AG04450 (cell line): ENCODE measurements at regions not wholly inside any gene's neighbourhood (a gene's known extent, or its start where the extent isn't known, plus 50 kb on each side); places are given as distances from the start of the nearest gene placed in this dataset.

Experiments
- CTCF ChIA-PET: fragments of 300-600, 350-600 bp; formaldehyde crosslinking; extraction: SDS; loops from one replicate; lab custom pipeline; 2022; ENCODE audit warnings: antibody characterized with exemption, inconsistent platforms; lab: Charles Lee
- POLR2A ChIA-PET: fragments of 350-600 bp; formaldehyde crosslinking; extraction: SDS; loops from one replicate; lab custom pipeline; 2021; ENCODE audit warnings: antibody characterized with exemption, inconsistent platforms; lab: Yijun Ruan, JAX
- DNase-seq: peaks from one replicate; pipeline ENCODE4 v3.0.0-alpha.2; 2011; ENCODE audit warnings: low read depth, low spot score
- H3K27ac ChIP-seq: one replicate; pipeline ENCODE4 v1.5.1; 2012; ENCODE audit warnings: low read depth, low read length, control low read depth
- H3K27me3 ChIP-seq: one replicate; pipeline ENCODE4 v1.6.0; 2012; ENCODE audit warnings: low read length; ENCODE audit not compliant: control insufficient read depth, insufficient read depth
- H3K4me3 ChIP-seq: 2 replicates; pipeline ENCODE4 v1.5.1; 2011; ENCODE audit warnings: mild to moderate bottlenecking, low read depth, low read length, control low read depth
- H3K9me3 ChIP-seq: 2 replicates; pipeline ENCODE4 v1.5.1; 2012; ENCODE audit warnings: low read length; ENCODE audit not compliant: control insufficient read depth, insufficient read depth
- CTCF ChIP-seq: IDR thresholded peaks from 2 replicates; pipeline ENCODE4 v1.5.1; 2011; ENCODE audit warnings: low read depth, low read length, control low read depth, inconsistent platforms

GRCh38 chr4:111699165-111699564 is 446.1 kb upstream of the FAM241A start:
- no peak for TF ChIP-seq CTCF
- ChIA-PET CTCF (no interaction called here), POLR2A (no interaction called here)
- Histone ChIP-seq H3K27me3 (no peaks in the 10 kb centered on the region), H3K9me3 (no peaks in the 10 kb centered on the region), H3K27ac (no peak overlapping the region), H3K4me3 (no peak overlapping the region)
- no peak for DNase-seq

- CTCF ChIA-PET = no interaction called here
- DNase-seq = no peak
Measured at GRCh38 chr4:111701102-111701501, 444.2 kb upstream of the FAM241A start.

GRCh38 chr4:111707491-111707890 is 437.8 kb upstream of the FAM241A start:
- no peak for TF ChIP-seq CTCF
- DNase-seq = no peak
- ChIA-PET POLR2A (no interaction called here), CTCF (no interaction called here)
- Histone ChIP-seq H3K9me3 (no peaks in the 10 kb centered on the region), H3K27me3 (no peaks in the 10 kb centered on the region), H3K27ac (no peak overlapping the region), H3K4me3 (no peak overlapping the region)

More at GRCh38 chr4:111701102-111701501, 444.2 kb upstream of the FAM241A start:
- Histone ChIP-seq H3K27me3 (no peaks in the 10 kb centered on the region), H3K27ac (no peak overlapping the region), H3K9me3 (no peaks in the 10 kb centered on the region), H3K4me3 (no peak overlapping the region)
- TF ChIP-seq CTCF = no peak
- POLR2A ChIA-PET = no interaction called here

GRCh38 chr4:111712093-111712677 is 433.1 kb upstream of the FAM241A start:
- ChIA-PET CTCF (no interaction called here), POLR2A (no interaction called here)
- Histone ChIP-seq H3K27ac (no peak overlapping the region), H3K9me3 (no peaks in the 10 kb centered on the region), H3K4me3 (no peak overlapping the region), H3K27me3 (no peaks in the 10 kb centered on the region)
- DNase-seq = no peak
- no peak for TF ChIP-seq CTCF

GRCh38 chr4:111713276-111713675 is 432.0 kb upstream of the FAM241A start:
- ChIA-PET CTCF (no interaction called here), POLR2A (no interaction called here)
- no peak for DNase-seq

More at GRCh38 chr4:111713276-111713675, 432.0 kb upstream of the FAM241A start:
- no peaks in the 10 kb centered on the region for H3K9me3 ChIP-seq
- H3K27ac ChIP-seq = no peak overlapping the region
- no peaks in the 10 kb centered on the region for H3K27me3 ChIP-seq
- no peak for TF ChIP-seq CTCF
- no peak overlapping the region for H3K4me3 ChIP-seq
